AG04449 (cell line): ENCODE measurements at regions not wholly inside any gene's neighbourhood (a gene's known extent, or its start where the extent isn't known, plus 50 kb on each side); places are given as distances from the start of the nearest gene placed in this dataset.

Source experiments
- CTCF ChIA-PET: fragments of 350-600 bp; formaldehyde crosslinking; extraction: SDS; loops from one replicate; lab custom pipeline; 2021; ENCODE audit warnings: antibody characterized with exemption; lab: Yijun Ruan, JAX
- POLR2A ChIA-PET: fragments of 400-600, 350-600 bp; formaldehyde crosslinking; extraction: SDS; loops from one replicate; lab custom pipeline; 2020; ENCODE audit warnings: antibody characterized with exemption, inconsistent platforms; lab: Yijun Ruan, JAX
- DNase-seq: peaks from one replicate; pipeline ENCODE4 v3.0.0-alpha.2; 2010; ENCODE audit warnings: low read depth, low spot score
- H3K4me3 ChIP-seq: 2 replicates; pipeline ENCODE4 v1.5.1; 2011; ENCODE audit warnings: low read depth, mild to moderate bottlenecking, control low read depth, low read length
- CTCF ChIP-seq: IDR thresholded peaks from one replicate; pipeline ENCODE4 v1.5.1; 2011; ENCODE audit warnings: mild to moderate bottlenecking, moderate library complexity, low read length, control low read depth, inconsistent platforms; ENCODE audit not compliant: insufficient read depth; ENCODE audit errors: missing control alignments

GRCh38 chr4:166341992-166342391 lies 469.0 kb downstream of the TLL1 start:
- ChIA-PET CTCF (no interaction called here), POLR2A (no interaction called here)
- no peak for DNase-seq
- no peak overlapping the region for H3K4me3 ChIP-seq
- TF ChIP-seq CTCF = no peak

- DNase-seq = no peak
- no peak for TF ChIP-seq CTCF
- ChIA-PET POLR2A (no interaction called here), CTCF (no interaction called here)
- H3K4me3 ChIP-seq = no peak overlapping the region
Measured at GRCh38 chr4:166363198-166363597, 490.2 kb downstream of the TLL1 start.

GRCh38 chr4:166366012-166366411 lies 493.0 kb downstream of the TLL1 start:
- CTCF ChIA-PET = interaction anchor here (0.8 kb wide), 1 partner anchor 121 kb away, joined by 4 read pairs; no protein-coding TSS in a partner anchor

GRCh38 chr4:166377578-166377977 lies 504.5 kb downstream of the TLL1 start:
- no peak for DNase-seq
- H3K4me3 ChIP-seq = no peak overlapping the region
- ChIA-PET POLR2A (no interaction called here), CTCF (no interaction called here)
- TF ChIP-seq CTCF = no peak

More at GRCh38 chr4:166366012-166366411, 493.0 kb downstream of the TLL1 start:
- no peak for TF ChIP-seq CTCF
- H3K4me3 ChIP-seq = no peak overlapping the region
- no peak for DNase-seq
- POLR2A ChIA-PET = no interaction called here

DNA sequence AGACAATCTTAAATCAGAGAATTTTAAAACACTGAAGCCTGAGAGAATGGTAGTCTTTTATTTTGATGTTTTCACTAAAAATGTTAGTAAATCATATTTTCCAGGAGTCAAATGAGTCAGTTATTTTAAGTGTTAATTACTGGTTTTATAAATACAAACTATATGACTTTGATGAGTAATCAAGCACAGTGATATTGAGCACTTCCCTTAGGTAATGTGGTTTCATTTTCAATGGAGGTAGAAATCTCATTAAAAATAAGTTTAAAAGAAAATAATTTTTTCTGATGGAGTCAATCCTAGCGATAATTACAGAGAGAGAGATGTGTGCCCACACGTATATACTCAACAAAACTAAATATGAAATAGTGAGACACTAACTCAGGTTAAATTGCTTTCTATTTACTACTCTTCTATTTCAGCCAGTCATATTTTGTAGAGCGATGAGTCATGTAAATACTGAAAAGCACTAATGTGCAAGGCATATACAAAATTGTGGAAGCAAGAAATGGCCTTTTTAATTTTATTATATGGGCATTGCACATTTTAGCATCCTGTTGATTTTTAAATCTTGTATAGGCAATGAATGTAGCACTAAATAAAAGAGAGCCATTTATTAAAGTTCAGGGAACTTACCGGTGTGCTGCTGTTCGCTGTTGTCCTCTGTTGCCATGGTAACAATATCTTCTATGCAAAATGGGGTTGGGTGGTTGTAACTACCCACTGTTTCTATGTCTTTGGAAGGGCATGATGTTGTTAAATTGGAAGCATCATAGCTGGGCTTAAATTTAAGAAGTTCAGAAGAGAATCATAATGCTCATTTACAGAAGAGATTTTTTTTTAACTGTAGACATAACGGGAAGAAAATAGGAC lies 513.7 kb downstream of the TLL1 start:
- ChIA-PET POLR2A (no interaction called here), CTCF (no interaction called here)
- H3K4me3 ChIP-seq = no peak overlapping the region
- TF ChIP-seq CTCF = no peak
- DNase-seq = no peak

DNA sequence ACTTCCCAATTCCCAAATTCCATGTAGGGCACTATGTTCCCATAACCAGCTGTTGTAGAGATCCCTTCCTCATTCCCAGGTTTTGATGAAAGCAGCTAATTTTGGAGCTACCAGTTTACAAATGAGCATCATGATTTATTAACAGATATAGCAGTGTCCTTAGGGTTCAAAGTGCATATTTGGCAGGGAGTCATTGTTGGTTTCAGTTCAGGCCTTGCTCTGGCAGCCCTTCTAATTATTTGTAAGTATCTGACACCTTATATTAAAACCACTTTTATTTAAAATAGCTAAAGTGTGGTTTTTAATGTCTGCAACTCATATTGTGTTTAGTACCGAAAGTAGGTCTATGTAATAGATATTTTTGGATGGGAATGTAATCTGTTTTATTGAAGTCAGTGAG lies 518.5 kb downstream of the TLL1 start:
- ChIA-PET CTCF (no interaction called here), POLR2A (no interaction called here)
- no peak overlapping the region for H3K4me3 ChIP-seq
- no peak for TF ChIP-seq CTCF
- no peak for DNase-seq
